Endothelial cell (in vitro differentiated cells): ENCODE measurements at regions not wholly inside any gene's neighbourhood (a gene's known extent, or its start where the extent isn't known, plus 50 kb on each side); places are given as distances from the start of the nearest gene placed in this dataset.

Experiments used
- DNase-seq: peaks from one replicate; pipeline ENCODE4 v3.0.0; 2021; ENCODE audit warnings: low spot score
- H3K27ac Mint-ChIP-seq: one replicate; pipeline ENCODE4 v1.8.0; 2021; ENCODE audit warnings: mixed read lengths, inconsistent platforms; ENCODE audit not compliant: unreplicated experiment
- H3K27me3 Mint-ChIP-seq: one replicate; pipeline ENCODE4 v1.8.0; 2021; ENCODE audit warnings: mild to moderate bottlenecking, moderate library complexity, mixed read lengths, inconsistent platforms; ENCODE audit not compliant: unreplicated experiment
- H3K36me3 Mint-ChIP-seq: one replicate; pipeline ENCODE4 v1.8.0; 2021; ENCODE audit warnings: mild to moderate bottlenecking, low read depth, mixed read lengths, inconsistent platforms; ENCODE audit not compliant: unreplicated experiment
- H3K4me1 Mint-ChIP-seq: one replicate; pipeline ENCODE4 v1.8.0; 2021; ENCODE audit warnings: mild to moderate bottlenecking, mixed read lengths, inconsistent platforms; ENCODE audit not compliant: unreplicated experiment
- H3K4me3 Mint-ChIP-seq: one replicate; pipeline ENCODE4 v1.8.0; 2021; ENCODE audit warnings: mild to moderate bottlenecking, mixed read lengths, inconsistent platforms; ENCODE audit not compliant: unreplicated experiment
- H3K9me3 Mint-ChIP-seq: one replicate; pipeline ENCODE4 v1.8.0; 2021; ENCODE audit warnings: mixed read lengths, inconsistent platforms; ENCODE audit not compliant: unreplicated experiment
- CTCF ChIP-seq: fragments of 200-600 bp; sonication (generic); IDR thresholded peaks from one replicate; pipeline ENCODE4 v1.5.0; 2021; ENCODE audit warnings: antibody characterized with exemption; ENCODE audit not compliant: unreplicated experiment

- DNase-seq, result no peak
- H3K9me3 Mint-ChIP-seq, result no peaks in the 10 kb centered on the region
Observed at GRCh38 chr5:174903172-174903732, 178.9 kb downstream of the MSX2 start.

GRCh38 chr5:174901336-174901735 is 177.0 kb downstream of the MSX2 start:
- H3K27ac Mint-ChIP-seq, result no peak overlapping the region
- DNase-seq, result no peak
- no peak overlapping the region for H3K4me3 Mint-ChIP-seq
- no peaks in the 10 kb centered on the region for H3K9me3 Mint-ChIP-seq
- H3K4me1 Mint-ChIP-seq, result peaks cover 8% of the 10 kb centered on the region
- TF ChIP-seq CTCF, result no peak
- no peaks in the 10 kb centered on the region for H3K27me3 Mint-ChIP-seq
- no peaks in the 10 kb centered on the region for H3K36me3 Mint-ChIP-seq

More at GRCh38 chr5:174903172-174903732, 178.9 kb downstream of the MSX2 start:
- H3K27ac Mint-ChIP-seq, result no peak overlapping the region
- peaks cover 7% of the 10 kb centered on the region for H3K4me1 Mint-ChIP-seq
- no peaks in the 10 kb centered on the region for H3K27me3 Mint-ChIP-seq
- H3K36me3 Mint-ChIP-seq, result no peaks in the 10 kb centered on the region
- TF ChIP-seq CTCF, result no peak
- H3K4me3 Mint-ChIP-seq, result no peak overlapping the region

- no peaks in the 10 kb centered on the region for H3K9me3 Mint-ChIP-seq
- DNase-seq, result no peak
- H3K36me3 Mint-ChIP-seq, result no peaks in the 10 kb centered on the region
- no peak overlapping the region for H3K27ac Mint-ChIP-seq
- no peak overlapping the region for H3K4me3 Mint-ChIP-seq
- H3K4me1 Mint-ChIP-seq, result peaks cover 8% of the 10 kb centered on the region
- no peak for TF ChIP-seq CTCF
- H3K27me3 Mint-ChIP-seq, result no peaks in the 10 kb centered on the region
Observed at GRCh38 chr5:174900240-174900865, 176.0 kb downstream of the MSX2 start.

GRCh38 chr5:174897281-174897950 is 173.0 kb downstream of the MSX2 start:
- H3K9me3 Mint-ChIP-seq, result no peaks in the 10 kb centered on the region
- H3K36me3 Mint-ChIP-seq, result no peaks in the 10 kb centered on the region
- no peak overlapping the region for H3K27ac Mint-ChIP-seq
- no peaks in the 10 kb centered on the region for H3K27me3 Mint-ChIP-seq
- DNase-seq, result no peak
- peaks cover 8% of the 10 kb centered on the region for H3K4me1 Mint-ChIP-seq
- TF ChIP-seq CTCF, result no peak
- H3K4me3 Mint-ChIP-seq, result no peak overlapping the region

- H3K27ac Mint-ChIP-seq, result no peak overlapping the region
- peaks cover 8% of the 10 kb centered on the region for H3K4me1 Mint-ChIP-seq
- no peak for TF ChIP-seq CTCF
- no peaks in the 10 kb centered on the region for H3K9me3 Mint-ChIP-seq
- no peaks in the 10 kb centered on the region for H3K36me3 Mint-ChIP-seq
- no peak for DNase-seq
- no peaks in the 10 kb centered on the region for H3K27me3 Mint-ChIP-seq
- H3K4me3 Mint-ChIP-seq, result no peak overlapping the region
Observed at GRCh38 chr5:174895360-174895759, 171.0 kb downstream of the MSX2 start.
